Activated T-cell treated with anti-CD3 and anti-CD28 coated beads, Interleukin-2, amount 50 U/mL, for 4 hours (primary cell): ENCODE measurements at regions not wholly inside any gene's neighbourhood (a gene's known extent, or its start where the extent isn't known, plus 50 kb on each side); places are given as distances from the start of the nearest gene placed in this dataset.
"Not testable (repeated sequence)": the region's sequence is repeated elsewhere in the genome, so short reads cannot be mapped to it uniquely, and the experiment has no call there.

Experiments
- ATAC-seq, 2 donors: fragments of 200-7000 bp; cut with Tn5 transposase; one replicate each; pipeline ENCODE4 v1.10.0; 2021
- DNase-seq: peaks from one replicate; pipeline ENCODE4 v3.0.0-alpha.2; 2020
- H3K27me3 Mint-ChIP-seq: one replicate; pipeline ENCODE4 v1.8.0; 2021; ENCODE audit warnings: low read depth, mixed read lengths
- H3K36me3 Mint-ChIP-seq: one replicate; pipeline ENCODE4 v1.8.0; 2022; ENCODE audit warnings: mixed read lengths; ENCODE audit not compliant: insufficient read depth
- H3K4me1 Mint-ChIP-seq: one replicate; pipeline ENCODE4 v1.8.0; 2021; ENCODE audit warnings: low read depth, mixed read lengths
- H3K4me3 Mint-ChIP-seq: one replicate; pipeline ENCODE4 v1.8.0; 2021; ENCODE audit warnings: mild to moderate bottlenecking, moderate library complexity, mixed read lengths
- H3K9me3 Mint-ChIP-seq: one replicate; pipeline ENCODE4 v1.8.0; 2021; ENCODE audit warnings: mixed read lengths

GRCh38 chr9:7491641-7492040 lies 307.9 kb downstream of the DMAC1 start:
- no peaks in the 10 kb centered on the region for H3K9me3 Mint-ChIP-seq
- no peaks in the 10 kb centered on the region for H3K27me3 Mint-ChIP-seq
- no peaks in the 10 kb centered on the region for H3K4me1 Mint-ChIP-seq
- H3K4me3 Mint-ChIP-seq = no peak overlapping the region
- no peaks in the 10 kb centered on the region for H3K36me3 Mint-ChIP-seq
- ATAC-seq (no peak), DNase-seq (no peak)

- DNase-seq = no peak
- H3K4me3 Mint-ChIP-seq = no peak overlapping the region
- no peaks in the 10 kb centered on the region for H3K36me3 Mint-ChIP-seq
- ATAC-seq = no peak
- H3K27me3 Mint-ChIP-seq = no peaks in the 10 kb centered on the region
- H3K4me1 Mint-ChIP-seq = no peaks in the 10 kb centered on the region
- H3K9me3 Mint-ChIP-seq = no peaks in the 10 kb centered on the region
Measured at GRCh38 chr9:7490317-7491108, 309.1 kb downstream of the DMAC1 start.

GRCh38 chr9:7489036-7489435 lies 310.5 kb downstream of the DMAC1 start:
- Mint-ChIP-seq H3K36me3 (no peaks in the 10 kb centered on the region), H3K9me3 (no peaks in the 10 kb centered on the region), H3K4me1 (no peaks in the 10 kb centered on the region), H3K4me3 (no peak overlapping the region), H3K27me3 (no peaks in the 10 kb centered on the region)
- DNase-seq (no peak), ATAC-seq (no peak)

GRCh38 chr9:7484014-7484413 lies 315.6 kb downstream of the DMAC1 start:
- DNase-seq, H3K36me3 Mint-ChIP-seq, H3K4me1 Mint-ChIP-seq, H3K27me3 Mint-ChIP-seq, ATAC-seq, H3K4me3 Mint-ChIP-seq, H3K9me3 Mint-ChIP-seq: not testable (repeated sequence)

- H3K4me1 Mint-ChIP-seq = no peaks in the 10 kb centered on the region
- no peak overlapping the region for H3K4me3 Mint-ChIP-seq
- no peaks in the 10 kb centered on the region for H3K36me3 Mint-ChIP-seq
- peaks cover 2% of the 10 kb centered on the region for H3K27me3 Mint-ChIP-seq
- no peaks in the 10 kb centered on the region for H3K9me3 Mint-ChIP-seq
- DNase-seq = no peak
- ATAC-seq = no peak
Measured at GRCh38 chr9:7481570-7481969, 318.0 kb downstream of the DMAC1 start.

GRCh38 chr9:7479300-7479699 lies 320.3 kb downstream of the DMAC1 start:
- DNase-seq = no peak
- Mint-ChIP-seq H3K4me3 (no peak overlapping the region), H3K4me1 (no peaks in the 10 kb centered on the region), H3K36me3 (no peaks in the 10 kb centered on the region), H3K9me3 (no peaks in the 10 kb centered on the region), H3K27me3 (peaks cover 2% of the 10 kb centered on the region)
- no peak for ATAC-seq

GRCh38 chr9:7478646-7479045 lies 320.9 kb downstream of the DMAC1 start:
- H3K4me1 Mint-ChIP-seq = no peaks in the 10 kb centered on the region
- H3K9me3 Mint-ChIP-seq = no peaks in the 10 kb centered on the region
- no peak overlapping the region for H3K4me3 Mint-ChIP-seq
- H3K27me3 Mint-ChIP-seq = peaks cover 2% of the 10 kb centered on the region
- no peaks in the 10 kb centered on the region for H3K36me3 Mint-ChIP-seq
- ATAC-seq (no peak), DNase-seq (no peak)

- no peak for ATAC-seq
- Mint-ChIP-seq H3K9me3 (no peaks in the 10 kb centered on the region), H3K36me3 (no peaks in the 10 kb centered on the region), H3K27me3 (peaks cover 4% of the 10 kb centered on the region), H3K4me1 (no peaks in the 10 kb centered on the region), H3K4me3 (no peak overlapping the region)
- DNase-seq = no peak
Measured at GRCh38 chr9:7467186-7467585, 332.4 kb downstream of the DMAC1 start.

GRCh38 chr9:7461791-7462190 lies 337.8 kb downstream of the DMAC1 start:
- Mint-ChIP-seq H3K36me3 (no peaks in the 10 kb centered on the region), H3K4me1 (no peaks in the 10 kb centered on the region), H3K4me3 (no peak overlapping the region), H3K9me3 (no peaks in the 10 kb centered on the region), H3K27me3 (peaks cover 6% of the 10 kb centered on the region)
- ATAC-seq (no peak), DNase-seq (no peak)

- ATAC-seq (no peak), DNase-seq (no peak)
- no peaks in the 10 kb centered on the region for H3K36me3 Mint-ChIP-seq
- no peaks in the 10 kb centered on the region for H3K9me3 Mint-ChIP-seq
- peaks cover 7% of the 10 kb centered on the region for H3K27me3 Mint-ChIP-seq
- no peak overlapping the region for H3K4me3 Mint-ChIP-seq
- H3K4me1 Mint-ChIP-seq = no peaks in the 10 kb centered on the region
Measured at GRCh38 chr9:7456793-7457530, 342.6 kb downstream of the DMAC1 start.

- H3K4me1 Mint-ChIP-seq = no peaks in the 10 kb centered on the region
- H3K36me3 Mint-ChIP-seq = no peaks in the 10 kb centered on the region
- H3K4me3 Mint-ChIP-seq = no peak overlapping the region
- H3K9me3 Mint-ChIP-seq = no peaks in the 10 kb centered on the region
- ATAC-seq (no peak), DNase-seq (no peak)
- peaks cover 7% of the 10 kb centered on the region for H3K27me3 Mint-ChIP-seq
Measured at GRCh38 chr9:7456377-7456776, 343.2 kb downstream of the DMAC1 start.

- no peak for ATAC-seq
- peaks cover 5% of the 10 kb centered on the region for H3K27me3 Mint-ChIP-seq
- no peaks in the 10 kb centered on the region for H3K4me1 Mint-ChIP-seq
- no peaks in the 10 kb centered on the region for H3K36me3 Mint-ChIP-seq
- no peak for DNase-seq
- no peak overlapping the region for H3K4me3 Mint-ChIP-seq
- no peaks in the 10 kb centered on the region for H3K9me3 Mint-ChIP-seq
Measured at GRCh38 chr9:7454624-7455023, 345.0 kb downstream of the DMAC1 start.

GRCh38 chr9:7452378-7452777 lies 347.2 kb downstream of the DMAC1 start:
- DNase-seq (no peak), ATAC-seq (no peak)
- Mint-ChIP-seq H3K27me3 (peaks cover 5% of the 10 kb centered on the region), H3K4me1 (no peaks in the 10 kb centered on the region), H3K9me3 (no peaks in the 10 kb centered on the region), H3K4me3 (no peak overlapping the region), H3K36me3 (no peaks in the 10 kb centered on the region)

- Mint-ChIP-seq H3K9me3 (peaks cover 3% of the 10 kb centered on the region), H3K4me3 (no peak overlapping the region), H3K27me3 (peaks cover 5% of the 10 kb centered on the region), H3K4me1 (no peaks in the 10 kb centered on the region), H3K36me3 (no peaks in the 10 kb centered on the region)
- no peak for ATAC-seq
- no peak for DNase-seq
Measured at GRCh38 chr9:7451062-7451461, 348.5 kb downstream of the DMAC1 start.

- DNase-seq (no peak), ATAC-seq (no peak)
- no peaks in the 10 kb centered on the region for H3K36me3 Mint-ChIP-seq
- peaks cover 3% of the 10 kb centered on the region for H3K9me3 Mint-ChIP-seq
- no peaks in the 10 kb centered on the region for H3K4me1 Mint-ChIP-seq
- no peak overlapping the region for H3K4me3 Mint-ChIP-seq
- peaks cover 2% of the 10 kb centered on the region for H3K27me3 Mint-ChIP-seq
Measured at GRCh38 chr9:7443541-7443940, 356.0 kb downstream of the DMAC1 start.
